Fibroblast of the aortic adventitia (primary cell): ENCODE measurements at regions not wholly inside any gene's neighbourhood (a gene's known extent, or its start where the extent isn't known, plus 50 kb on each side); places are given as distances from the start of the nearest gene placed in this dataset. TPM values are rescaled to one million over a fixed set of nuclear protein-coding genes. Genes with fewer than 3 reads are reported as not detected.
"Not testable (repeated sequence)": the region's sequence is repeated elsewhere in the genome, so short reads cannot be mapped to it uniquely, and the experiment has no call there.

ENCODE experiments used
- DNase-seq: peaks from one replicate; pipeline ENCODE4 v3.0.0-alpha.2; 2010; ENCODE audit warnings: low read depth
- H3K4me3 ChIP-seq: 2 replicates; pipeline ENCODE4 v1.5.1; 2011; ENCODE audit warnings: low read depth, mild to moderate bottlenecking, control low read depth, low read length, moderate library complexity
- small RNA-seq: library from RNA; depleted of rRNA; stranded (forward); fragments of <200 nt; gene quantifications from one replicate; pipeline ENCODE3, GENCODE V24; 2012

GRCh38 chr1:149692804-149693539, 89.5 kb upstream of the FCGR1A start:
- DNase-seq, H3K4me3 ChIP-seq: not testable (repeated sequence)

- DNase-seq, H3K4me3 ChIP-seq: not testable (repeated sequence)
Measured at GRCh38 chr1:149695066-149695465, 87.4 kb upstream of the FCGR1A start.

GRCh38 chr1:149700220-149700619, 82.3 kb upstream of the FCGR1A start:
- not testable (repeated sequence) for DNase-seq

GRCh38 chr1:149700677-149701567, 81.6 kb upstream of the FCGR1A start:
- not testable (repeated sequence) for DNase-seq, H3K4me3 ChIP-seq

More at GRCh38 chr1:149700220-149700619, 82.3 kb upstream of the FCGR1A start:
- H3K4me3 ChIP-seq = not testable (repeated sequence)

- DNase-seq = peak; percentile 92
- not testable (repeated sequence) for H3K4me3 ChIP-seq
Measured at GRCh38 chr1:149708192-149708853, 74.2 kb upstream of the FCGR1A start.

GRCh38 chr1:149711651-149712050, 70.8 kb upstream of the FCGR1A start:
- DNase-seq, H3K4me3 ChIP-seq: not testable (repeated sequence)

GRCh38 chr1:149712154-149712927, 70.2 kb upstream of the FCGR1A start:
- peak overlapping the region; percentile 37 for H3K4me3 ChIP-seq
- peak; percentile 75 for DNase-seq

- not testable (repeated sequence) for DNase-seq, H3K4me3 ChIP-seq
Measured at GRCh38 chr1:149713513-149713912, 69.0 kb upstream of the FCGR1A start.

- not testable (repeated sequence) for H3K4me3 ChIP-seq, DNase-seq
Measured at GRCh38 chr1:149713952-149714351, 68.5 kb upstream of the FCGR1A start.

GRCh38 chr1:149724618-149725302, 57.7 kb upstream of the FCGR1A start:
- DNase-seq, H3K4me3 ChIP-seq: not testable (repeated sequence)

- DNase-seq, H3K4me3 ChIP-seq: not testable (repeated sequence)
Measured at GRCh38 chr1:149726688-149727087, 55.8 kb upstream of the FCGR1A start.

- not testable (repeated sequence) for DNase-seq, H3K4me3 ChIP-seq
Measured at GRCh38 chr1:149728598-149728997, 53.9 kb upstream of the FCGR1A start.

Small RNA genes lying in the stretch of these regions (small RNA-seq; reads per million reads assigned to genes)
- gene RF00003 = 26.6 reads per million, percentile 96 among the genes with 10 or more reads in this experiment
- gene RNU1-68P = not detected
